Activated CD8-positive, alpha-beta T cell treated with anti-CD3 and anti-CD28 coated beads for 36 hours (primary cell): ENCODE measurements at regions not wholly inside any gene's neighbourhood (a gene's known extent, or its start where the extent isn't known, plus 50 kb on each side); places are given as distances from the start of the nearest gene placed in this dataset.
"Not testable (repeated sequence)": the region's sequence is repeated elsewhere in the genome, so short reads cannot be mapped to it uniquely, and the experiment has no call there.

Experiments used
- ATAC-seq: fragments of 200-7000 bp; cut with Tn5 transposase; one replicate; pipeline ENCODE4 v1.10.0; 2021; ENCODE audit warnings: mild to moderate bottlenecking, moderate library complexity
- CTCF ChIA-PET: fragments of 350-600 bp; sonication (Branson Sonifier 250); formaldehyde crosslinking; loops from one replicate; lab custom pipeline; 2021; ENCODE audit warnings: antibody characterized with exemption; lab: Charles Lee
- POLR2A ChIA-PET: fragments of 350-600 bp; sonication (Branson Sonifier 250); formaldehyde crosslinking; loops from one replicate; lab custom pipeline; 2021; ENCODE audit warnings: antibody characterized with exemption; lab: Charles Lee
- DNase-seq: peaks from one replicate; pipeline ENCODE4 v3.0.0-alpha.2; 2020
- H3K27ac Mint-ChIP-seq: one replicate; pipeline ENCODE4 v1.8.0; 2021; ENCODE audit warnings: mild to moderate bottlenecking, mixed read lengths
- H3K27me3 Mint-ChIP-seq: one replicate; pipeline ENCODE4 v1.8.0; 2021; ENCODE audit warnings: mixed read lengths
- H3K36me3 Mint-ChIP-seq: one replicate; pipeline ENCODE4 v1.8.0; 2021; ENCODE audit warnings: low read depth, mixed read lengths
- H3K4me1 Mint-ChIP-seq: one replicate; pipeline ENCODE4 v1.8.0; 2021; ENCODE audit warnings: low read depth, mixed read lengths
- H3K4me3 Mint-ChIP-seq: one replicate; pipeline ENCODE4 v1.8.0; 2021; ENCODE audit warnings: mild to moderate bottlenecking, moderate library complexity, mixed read lengths
- H3K9me3 Mint-ChIP-seq: one replicate; pipeline ENCODE4 v1.8.0; 2021; ENCODE audit warnings: mixed read lengths
- intact Hi-C: fragments of 100-400 bp; cut with micrococcal nuclease; formaldehyde crosslinking; loops from one replicate; pipeline ENCODE4 v1.10.0; 2022
- TF ChIP-seq, protein P1 (sequence below): fragments of 200-600 bp; IDR thresholded peaks from one replicate; pipeline ENCODE4 v1.8.0; 2022; ENCODE audit warnings: antibody characterized with exemption, mild to moderate bottlenecking

DNA sequence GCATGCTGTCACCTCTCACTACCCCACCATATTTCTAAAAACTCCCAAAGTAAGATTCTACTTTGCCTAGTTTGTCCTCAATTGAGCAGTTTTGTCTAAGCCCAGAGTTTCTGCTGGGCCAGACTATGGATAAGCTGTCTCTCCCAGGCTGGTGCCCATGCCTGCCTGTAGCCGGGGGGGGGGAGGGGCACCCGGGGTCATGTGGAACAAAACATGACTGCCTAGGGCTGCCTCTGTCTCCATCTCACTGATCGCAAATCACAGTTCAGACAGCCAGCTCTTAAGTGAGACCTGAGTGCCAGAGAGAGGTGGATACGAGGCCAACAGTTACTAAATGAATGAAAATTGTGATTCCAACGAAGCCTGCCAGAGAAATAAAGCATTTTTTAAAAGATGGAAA is 78.8 kb upstream of the RPRML start:
- H3K4me1 Mint-ChIP-seq, result no peaks in the 10 kb centered on the region
- H3K27me3 Mint-ChIP-seq, result no peaks in the 10 kb centered on the region
- ATAC-seq (no peak), DNase-seq (no peak)
- H3K4me3 Mint-ChIP-seq, result no peak overlapping the region
- H3K36me3 Mint-ChIP-seq, result peaks cover 16% of the 10 kb centered on the region
- no peaks in the 10 kb centered on the region for H3K9me3 Mint-ChIP-seq
- no peak overlapping the region for H3K27ac Mint-ChIP-seq
- TF ChIP-seq, protein P1, sequence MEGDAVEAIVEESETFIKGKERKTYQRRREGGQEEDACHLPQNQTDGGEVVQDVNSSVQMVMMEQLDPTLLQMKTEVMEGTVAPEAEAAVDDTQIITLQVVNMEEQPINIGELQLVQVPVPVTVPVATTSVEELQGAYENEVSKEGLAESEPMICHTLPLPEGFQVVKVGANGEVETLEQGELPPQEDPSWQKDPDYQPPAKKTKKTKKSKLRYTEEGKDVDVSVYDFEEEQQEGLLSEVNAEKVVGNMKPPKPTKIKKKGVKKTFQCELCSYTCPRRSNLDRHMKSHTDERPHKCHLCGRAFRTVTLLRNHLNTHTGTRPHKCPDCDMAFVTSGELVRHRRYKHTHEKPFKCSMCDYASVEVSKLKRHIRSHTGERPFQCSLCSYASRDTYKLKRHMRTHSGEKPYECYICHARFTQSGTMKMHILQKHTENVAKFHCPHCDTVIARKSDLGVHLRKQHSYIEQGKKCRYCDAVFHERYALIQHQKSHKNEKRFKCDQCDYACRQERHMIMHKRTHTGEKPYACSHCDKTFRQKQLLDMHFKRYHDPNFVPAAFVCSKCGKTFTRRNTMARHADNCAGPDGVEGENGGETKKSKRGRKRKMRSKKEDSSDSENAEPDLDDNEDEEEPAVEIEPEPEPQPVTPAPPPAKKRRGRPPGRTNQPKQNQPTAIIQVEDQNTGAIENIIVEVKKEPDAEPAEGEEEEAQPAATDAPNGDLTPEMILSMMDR, result no peak
- intact Hi-C loops, result no loop called here
- ChIA-PET POLR2A (no interaction called here), CTCF (no interaction called here)

DNA sequence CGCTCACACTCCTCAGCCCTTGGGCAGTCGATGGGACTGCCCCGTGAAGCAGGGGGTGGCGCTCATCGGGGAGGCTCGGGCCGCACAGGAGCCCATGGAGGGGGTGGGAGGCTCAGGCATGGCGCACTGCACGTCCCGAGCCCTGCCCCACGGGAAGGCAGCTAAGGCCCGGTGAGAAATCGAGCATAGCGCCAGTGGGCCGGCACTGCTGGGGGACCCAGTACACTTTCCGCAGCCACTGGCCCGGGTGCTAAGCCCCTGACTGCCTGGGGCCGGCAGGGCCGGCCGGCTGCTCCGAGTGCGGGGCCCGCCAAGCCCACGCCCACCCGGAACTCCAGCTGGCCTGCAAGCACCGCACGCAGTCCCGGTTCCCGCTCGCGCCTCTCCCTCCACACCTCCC is 78.2 kb upstream of the RPRML start:
- intact Hi-C loops, H3K4me3 Mint-ChIP-seq, H3K4me1 Mint-ChIP-seq: not testable (repeated sequence)

DNA sequence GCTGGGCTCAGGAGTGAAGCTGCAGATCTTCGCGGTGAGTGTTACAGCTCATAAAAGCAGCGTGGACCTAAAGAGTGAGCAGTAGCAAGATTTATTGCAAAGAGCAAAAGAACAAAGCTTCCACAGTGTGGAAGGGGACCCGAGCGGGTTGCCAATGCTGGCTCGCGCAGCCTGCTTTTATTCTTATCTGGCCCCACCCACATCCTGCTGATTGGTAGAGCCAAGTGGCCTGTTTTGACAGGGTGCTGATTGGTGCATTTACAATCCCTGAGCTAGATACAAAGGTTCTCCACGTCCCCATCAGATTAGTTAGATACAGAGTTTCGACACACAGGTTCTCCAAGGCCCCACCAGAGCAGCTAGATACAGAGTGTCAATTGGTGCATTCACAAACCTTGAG is 77.6 kb upstream of the RPRML start:
- DNase-seq, H3K4me1 Mint-ChIP-seq, ATAC-seq, H3K9me3 Mint-ChIP-seq, H3K4me3 Mint-ChIP-seq, CTCF ChIA-PET, POLR2A ChIA-PET, H3K27me3 Mint-ChIP-seq, H3K27ac Mint-ChIP-seq, intact Hi-C loops: not testable (repeated sequence)
- H3K36me3 Mint-ChIP-seq, result peaks cover 20% of the 10 kb centered on the region

More for the DNA sequence above, 78.2 kb upstream of the RPRML start:
- ATAC-seq, H3K27ac Mint-ChIP-seq, CTCF ChIA-PET, POLR2A ChIA-PET, H3K9me3 Mint-ChIP-seq, H3K27me3 Mint-ChIP-seq, DNase-seq: not testable (repeated sequence)
- peaks cover 18% of the 10 kb centered on the region for H3K36me3 Mint-ChIP-seq
